ENCODE measurements at regions not wholly inside any gene's neighbourhood (a gene's known extent, or its start where the extent isn't known, plus 50 kb on each side); places are given as distances from the start of the nearest gene placed in this dataset.

GRCh38 chr6:74250161-74250818 lies 554.3 kb downstream of the CD109 start:
- no peaks in the 10 kb centered on the region for H3K79me2 ChIP-seq (ENCODE audit: control insufficient read depth, insufficient read depth, low read length, poor library complexity)
- no peaks in the 10 kb centered on the region for H3K27me3 ChIP-seq (ENCODE audit: insufficient read depth, low read length)
- no peak overlapping the region for H3K23ac ChIP-seq (ENCODE audit: low read length)
- no peak overlapping the region for H2BK120ac ChIP-seq (ENCODE audit: insufficient read depth, low read length, poor library complexity)
- H2AK5ac ChIP-seq (ENCODE audit: low read length) = no peak overlapping the region
- H4K8ac ChIP-seq (ENCODE audit: low read depth, low read length) = no peak overlapping the region
- no peak overlapping the region for H3K27ac ChIP-seq (ENCODE audit: low read depth, low read length)
- H4K91ac ChIP-seq (ENCODE audit: low read depth, low read length) = no peak overlapping the region
- H3K36me3 ChIP-seq (ENCODE audit: control insufficient read depth in 1 of 2, insufficient read depth in 2 of 2, low read length in 2 of 2) = no peaks in the 10 kb centered on the region
- no peak overlapping the region for H3K9ac ChIP-seq (ENCODE audit: low read length)
- WGBS (ENCODE audit: extremely low coverage, insufficient coverage, insufficient read length) = no CpG with 5 or more reads among the region's 2 CpGs
- H3K79me1 ChIP-seq (ENCODE audit: low read length) = no peaks in the 10 kb centered on the region
- no peak overlapping the region for H3K18ac ChIP-seq (ENCODE audit: low read length)
- H2AFZ ChIP-seq (ENCODE audit: insufficient read depth, low read length, poor library complexity) = no peak overlapping the region
- no peaks in the 10 kb centered on the region for H3K9me3 ChIP-seq (ENCODE audit: insufficient read depth, low read depth, low read length)
- no peak overlapping the region for H3K14ac ChIP-seq (ENCODE audit: low read length)
- H4K12ac ChIP-seq (ENCODE audit: low read depth, low read length) = no peak overlapping the region
- no peak overlapping the region for H2BK12ac ChIP-seq (ENCODE audit: low read length)
- no peak overlapping the region for H3K4me2 ChIP-seq (ENCODE audit: low read length)
- H3K4me3 ChIP-seq (ENCODE audit: low read depth, low read length) = no peak overlapping the region
- no peak for DNase-seq
- no peak overlapping the region for H2BK5ac ChIP-seq (ENCODE audit: low read depth, low read length, poor library complexity)
- no peaks in the 10 kb centered on the region for H3K4me1 ChIP-seq (ENCODE audit: control insufficient read depth in 1 of 2, insufficient read depth in 2 of 2, low read length in 2 of 2)
- H3K4ac ChIP-seq (ENCODE audit: low read depth, low read length) = no peak overlapping the region

GRCh38 chr6:74249658-74250057 lies 553.7 kb downstream of the CD109 start:
- WGBS (ENCODE audit: extremely low coverage, insufficient coverage, insufficient read length) = no CpG with 5 or more reads among the region's 2 CpGs
- no peak overlapping the region for H3K18ac ChIP-seq (ENCODE audit: low read length)

GRCh38 chr6:74248966-74249365 lies 553.0 kb downstream of the CD109 start:
- Histone ChIP-seq H3K18ac (ENCODE audit: low read length) (no peak overlapping the region), H3K79me2 (ENCODE audit: control insufficient read depth, insufficient read depth, low read length, poor library complexity) (no peaks in the 10 kb centered on the region), H4K12ac (ENCODE audit: low read depth, low read length) (no peak overlapping the region), H2BK12ac (ENCODE audit: low read length) (no peak overlapping the region), H3K4me3 (ENCODE audit: low read depth, low read length) (no peak overlapping the region), H4K8ac (ENCODE audit: low read depth, low read length) (no peak overlapping the region), H3K27ac (ENCODE audit: low read depth, low read length) (no peak overlapping the region), H3K23ac (ENCODE audit: low read length) (no peak overlapping the region), H3K36me3 (ENCODE audit: control insufficient read depth in 1 of 2, insufficient read depth in 2 of 2, low read length in 2 of 2) (no peaks in the 10 kb centered on the region), H3K14ac (ENCODE audit: low read length) (no peak overlapping the region), H3K27me3 (ENCODE audit: insufficient read depth, low read length) (no peaks in the 10 kb centered on the region), H3K4me1 (ENCODE audit: control insufficient read depth in 1 of 2, insufficient read depth in 2 of 2, low read length in 2 of 2) (no peaks in the 10 kb centered on the region), H3K4ac (ENCODE audit: low read depth, low read length) (no peak overlapping the region), H3K9ac (ENCODE audit: low read length) (no peak overlapping the region), H2AK5ac (ENCODE audit: low read length) (no peak overlapping the region), H3K79me1 (ENCODE audit: low read length) (no peaks in the 10 kb centered on the region), H3K4me2 (ENCODE audit: low read length) (no peak overlapping the region), H2BK120ac (ENCODE audit: insufficient read depth, low read length, poor library complexity) (no peak overlapping the region), H2AFZ (ENCODE audit: insufficient read depth, low read length, poor library complexity) (no peak overlapping the region), H4K91ac (ENCODE audit: low read depth, low read length) (no peak overlapping the region), H3K9me3 (ENCODE audit: insufficient read depth, low read depth, low read length) (no peaks in the 10 kb centered on the region), H2BK5ac (ENCODE audit: low read depth, low read length, poor library complexity) (no peak overlapping the region)
- no CpG with 5 or more reads among the region's 2 CpGs for WGBS (ENCODE audit: extremely low coverage, insufficient coverage, insufficient read length)
- no peak for DNase-seq

More at GRCh38 chr6:74249658-74250057, 553.7 kb downstream of the CD109 start:
- H2AFZ ChIP-seq (ENCODE audit: insufficient read depth, low read length, poor library complexity) = no peak overlapping the region
- H4K12ac ChIP-seq (ENCODE audit: low read depth, low read length) = no peak overlapping the region
- H3K4me3 ChIP-seq (ENCODE audit: low read depth, low read length) = no peak overlapping the region
- no peak overlapping the region for H4K91ac ChIP-seq (ENCODE audit: low read depth, low read length)
- no peaks in the 10 kb centered on the region for H3K79me1 ChIP-seq (ENCODE audit: low read length)
- no peaks in the 10 kb centered on the region for H3K9me3 ChIP-seq (ENCODE audit: insufficient read depth, low read depth, low read length)
- H2BK5ac ChIP-seq (ENCODE audit: low read depth, low read length, poor library complexity) = no peak overlapping the region
- no peak overlapping the region for H2BK12ac ChIP-seq (ENCODE audit: low read length)
- no peak overlapping the region for H3K9ac ChIP-seq (ENCODE audit: low read length)
- H3K27me3 ChIP-seq (ENCODE audit: insufficient read depth, low read length) = no peaks in the 10 kb centered on the region
- H3K4me1 ChIP-seq (ENCODE audit: control insufficient read depth in 1 of 2, insufficient read depth in 2 of 2, low read length in 2 of 2) = no peaks in the 10 kb centered on the region
- H3K4ac ChIP-seq (ENCODE audit: low read depth, low read length) = no peak overlapping the region
- no peak overlapping the region for H3K27ac ChIP-seq (ENCODE audit: low read depth, low read length)
- H3K23ac ChIP-seq (ENCODE audit: low read length) = no peak overlapping the region
- no peak overlapping the region for H4K8ac ChIP-seq (ENCODE audit: low read depth, low read length)
- no peak overlapping the region for H2BK120ac ChIP-seq (ENCODE audit: insufficient read depth, low read length, poor library complexity)
- no peaks in the 10 kb centered on the region for H3K36me3 ChIP-seq (ENCODE audit: control insufficient read depth in 1 of 2, insufficient read depth in 2 of 2, low read length in 2 of 2)
- DNase-seq = no peak
- H3K79me2 ChIP-seq (ENCODE audit: control insufficient read depth, insufficient read depth, low read length, poor library complexity) = no peaks in the 10 kb centered on the region
- no peak overlapping the region for H3K4me2 ChIP-seq (ENCODE audit: low read length)
- H3K14ac ChIP-seq (ENCODE audit: low read length) = no peak overlapping the region
- H2AK5ac ChIP-seq (ENCODE audit: low read length) = no peak overlapping the region

GRCh38 chr6:74222768-74223333 lies 526.8 kb downstream of the CD109 start:
- no CpG with 5 or more reads among the region's 12 CpGs for WGBS (ENCODE audit: extremely low coverage, insufficient coverage, insufficient read length)
- Histone ChIP-seq H2AK5ac (ENCODE audit: low read length) (no peak overlapping the region), H3K23ac (ENCODE audit: low read length) (no peak overlapping the region)

More at GRCh38 chr6:74222768-74223333, 526.8 kb downstream of the CD109 start:
- no peak overlapping the region for H2BK5ac ChIP-seq (ENCODE audit: low read depth, low read length, poor library complexity)
- H3K27me3 ChIP-seq (ENCODE audit: insufficient read depth, low read length) = no peaks in the 10 kb centered on the region
- no peak overlapping the region for H3K27ac ChIP-seq (ENCODE audit: low read depth, low read length)
- H3K4me2 ChIP-seq (ENCODE audit: low read length) = no peak overlapping the region
- no peak overlapping the region for H2AFZ ChIP-seq (ENCODE audit: insufficient read depth, low read length, poor library complexity)
- no peak overlapping the region for H3K18ac ChIP-seq (ENCODE audit: low read length)
- no peak overlapping the region for H2BK120ac ChIP-seq (ENCODE audit: insufficient read depth, low read length, poor library complexity)
- DNase-seq = no peak
- H3K9me3 ChIP-seq (ENCODE audit: insufficient read depth, low read depth, low read length) = no peaks in the 10 kb centered on the region
- H3K4me1 ChIP-seq (ENCODE audit: control insufficient read depth in 1 of 2, insufficient read depth in 2 of 2, low read length in 2 of 2) = no peaks in the 10 kb centered on the region
- no peak overlapping the region for H3K9ac ChIP-seq (ENCODE audit: low read length)
- no peak overlapping the region for H4K12ac ChIP-seq (ENCODE audit: low read depth, low read length)
- H3K36me3 ChIP-seq (ENCODE audit: control insufficient read depth in 1 of 2, insufficient read depth in 2 of 2, low read length in 2 of 2) = no peaks in the 10 kb centered on the region
- H3K79me1 ChIP-seq (ENCODE audit: low read length) = no peaks in the 10 kb centered on the region
- no peak overlapping the region for H4K8ac ChIP-seq (ENCODE audit: low read depth, low read length)
- no peak overlapping the region for H2BK12ac ChIP-seq (ENCODE audit: low read length)
- H3K14ac ChIP-seq (ENCODE audit: low read length) = no peak overlapping the region
- no peak overlapping the region for H3K4me3 ChIP-seq (ENCODE audit: low read depth, low read length)
- H4K91ac ChIP-seq (ENCODE audit: low read depth, low read length) = no peak overlapping the region
- H3K4ac ChIP-seq (ENCODE audit: low read depth, low read length) = no peak overlapping the region
- H3K79me2 ChIP-seq (ENCODE audit: control insufficient read depth, insufficient read depth, low read length, poor library complexity) = no peaks in the 10 kb centered on the region
